NCI-H2107 treated with DMSO at 0.1 percent for 48 hours (cell line): ENCODE measurements at regions not wholly inside any gene's neighbourhood (a gene's known extent, or its start where the extent isn't known, plus 50 kb on each side); places are given as distances from the start of the nearest gene placed in this dataset.
A peak's percentile ranks its signal among the peaks of the same experiment; 100 is the strongest.
"Not testable (repeated sequence)": the region's sequence is repeated elsewhere in the genome, so short reads cannot be mapped to it uniquely, and the experiment has no call there.

Experiments
- DNase-seq: peaks from one replicate; lab custom pipeline; 2025; ENCODE audit not compliant: unreplicated experiment; lab: John Stamatoyannopoulos, UW

GRCh38 chr14:104230946-104231345, 92.6 kb downstream of the KIF26A start:
- no peak for DNase-seq

GRCh38 chr14:104232070-104232484, 93.7 kb downstream of the KIF26A start:
- no peak for DNase-seq

DNA sequence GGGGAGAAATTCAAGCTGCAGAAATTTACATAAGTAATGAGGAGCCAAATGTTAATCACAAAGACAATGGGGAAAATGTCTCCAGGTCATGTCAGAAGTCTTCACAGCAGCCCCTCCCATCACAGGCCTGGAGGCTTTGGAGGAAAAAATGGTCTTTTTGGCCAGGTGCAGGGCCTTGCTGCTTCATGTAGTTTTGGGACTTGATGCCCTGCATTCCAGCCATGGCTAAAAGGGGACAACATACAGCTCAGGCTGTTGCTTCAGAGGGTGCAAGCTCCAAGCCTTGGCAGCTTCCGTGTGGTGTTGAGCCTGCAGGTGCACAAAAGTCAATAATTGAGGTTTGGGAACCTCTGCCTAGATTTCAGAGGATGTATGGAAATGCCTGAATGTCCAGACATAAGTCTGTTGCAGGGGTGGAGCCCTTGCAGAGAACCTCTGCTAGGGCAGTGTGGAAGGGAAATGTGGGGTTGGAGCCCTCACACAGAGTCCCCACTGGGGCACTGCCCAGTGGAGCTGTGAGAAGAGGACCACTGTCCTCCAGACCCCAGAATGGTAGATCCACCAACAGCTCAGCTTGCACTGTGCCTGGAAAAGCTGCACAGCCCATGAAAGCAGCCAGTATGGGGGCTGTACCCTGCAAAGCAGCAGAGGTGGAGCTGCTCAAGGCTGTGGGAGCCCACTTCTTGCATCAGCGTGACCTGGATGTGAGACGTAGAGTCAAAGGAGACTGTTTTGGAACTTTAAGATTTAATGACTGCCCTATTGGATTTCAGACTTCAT, 95.8 kb downstream of the KIF26A start:
- not testable (repeated sequence) for DNase-seq

DNA sequence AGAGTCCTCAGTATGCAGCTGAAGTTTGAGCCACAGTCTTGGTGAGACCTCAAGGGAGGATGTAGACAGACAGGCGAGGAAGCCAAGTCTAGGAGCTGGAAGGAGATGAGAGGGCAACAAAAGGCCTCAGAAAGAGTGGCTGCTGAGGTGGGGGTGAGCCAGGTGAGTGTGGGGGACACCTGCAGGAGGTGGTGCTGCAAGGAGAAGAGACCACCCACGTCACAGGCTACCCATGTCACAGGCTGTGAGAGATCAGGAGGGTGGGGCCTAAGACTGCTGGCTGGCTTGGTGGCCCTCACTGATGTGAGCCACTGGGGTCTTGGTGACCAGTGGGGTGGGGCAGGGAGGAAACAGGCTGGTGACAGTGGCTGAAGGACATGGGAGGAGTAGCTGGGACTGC, 97.3 kb downstream of the KIF26A start:
- DNase-seq: no peak

DNA sequence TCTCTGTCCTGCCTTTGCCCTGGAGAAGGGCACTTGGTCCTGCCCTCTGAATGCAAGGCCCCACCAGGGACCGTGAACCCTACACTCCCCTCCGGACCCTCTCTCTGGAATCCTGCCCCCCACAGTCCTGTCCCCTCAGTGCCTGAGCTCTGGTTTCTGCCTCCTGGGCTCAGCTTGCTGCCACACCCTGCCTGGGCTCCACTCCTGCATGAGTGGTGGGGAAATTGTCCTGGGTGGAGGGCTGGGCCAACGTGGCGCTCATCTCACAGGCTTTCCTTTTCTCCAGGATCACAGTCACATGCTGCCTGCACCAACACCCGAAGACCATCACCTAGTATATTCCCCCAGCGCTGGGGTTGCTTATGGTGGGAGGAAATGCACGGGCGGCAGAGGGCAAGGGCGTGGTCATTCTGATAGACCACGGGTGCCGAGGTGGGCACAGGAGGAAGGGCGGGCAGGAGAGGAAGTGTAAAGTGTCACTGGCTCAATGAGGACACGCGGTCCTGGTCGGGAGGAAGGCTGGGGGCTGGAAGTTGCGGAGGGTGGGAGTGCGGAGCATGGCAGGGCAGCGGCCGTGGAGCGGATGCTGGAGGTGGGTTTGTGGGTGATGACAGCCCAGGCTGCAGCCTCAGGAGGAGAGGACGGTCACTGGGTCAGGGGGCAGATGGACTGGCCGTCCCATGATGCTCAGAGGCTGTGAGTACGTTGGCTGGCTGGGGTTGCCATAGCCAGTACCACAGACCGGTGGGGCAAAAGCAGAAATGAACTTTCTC, 99.5 kb downstream of the KIF26A start:
- DNase-seq: no peak

- no peak for DNase-seq
These were observed 100.2 kb downstream of the KIF26A start for GRCh38 chr14:104238424-104239184.

- DNase-seq: no peak
These were observed 100.9 kb downstream of the KIF26A start for GRCh38 chr14:104239185-104239775.

- DNase-seq: no peak
These were observed 101.5 kb downstream of the KIF26A start for GRCh38 chr14:104239861-104240301.

DNA sequence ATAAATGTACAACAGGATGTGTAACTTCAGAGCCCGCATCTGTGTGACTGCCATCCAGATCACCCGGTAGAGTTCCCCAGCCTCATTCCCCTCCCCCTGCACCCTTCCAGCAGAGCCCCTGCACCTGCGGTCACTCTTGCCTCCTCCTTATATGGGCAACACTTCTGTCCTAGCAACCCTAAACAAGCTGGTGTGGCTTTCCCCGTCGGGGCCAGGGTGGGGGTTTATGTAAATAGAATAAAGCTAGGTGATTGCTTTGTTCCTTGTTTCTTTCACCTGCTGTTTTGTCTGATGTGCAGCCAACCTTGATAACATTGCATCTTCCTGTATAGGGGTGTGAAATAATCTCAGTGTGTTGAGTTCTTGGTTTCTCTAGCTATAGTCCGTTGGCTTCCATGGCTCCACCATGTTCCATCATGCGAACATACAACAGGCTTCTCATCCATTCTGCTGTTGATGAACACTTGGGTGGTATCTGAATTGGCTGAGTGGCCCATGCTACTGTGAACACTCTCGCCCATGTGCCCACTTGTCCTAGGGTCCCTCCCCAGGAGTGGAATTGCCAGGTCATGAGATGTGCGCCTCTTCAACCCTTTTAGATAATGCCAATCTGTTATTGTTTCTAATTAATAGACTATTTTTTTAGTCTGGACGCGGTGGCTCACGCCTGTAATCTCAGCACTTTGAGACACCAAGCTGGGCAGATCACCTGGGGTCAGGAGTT, 102.2 kb downstream of the KIF26A start:
- peak; percentile 69 for DNase-seq

- DNase-seq: no peak
These were observed 104.8 kb downstream of the KIF26A start for GRCh38 chr14:104243200-104243599.

- no peak for DNase-seq
These were observed 106.0 kb downstream of the KIF26A start for GRCh38 chr14:104244221-104245011.

DNA sequence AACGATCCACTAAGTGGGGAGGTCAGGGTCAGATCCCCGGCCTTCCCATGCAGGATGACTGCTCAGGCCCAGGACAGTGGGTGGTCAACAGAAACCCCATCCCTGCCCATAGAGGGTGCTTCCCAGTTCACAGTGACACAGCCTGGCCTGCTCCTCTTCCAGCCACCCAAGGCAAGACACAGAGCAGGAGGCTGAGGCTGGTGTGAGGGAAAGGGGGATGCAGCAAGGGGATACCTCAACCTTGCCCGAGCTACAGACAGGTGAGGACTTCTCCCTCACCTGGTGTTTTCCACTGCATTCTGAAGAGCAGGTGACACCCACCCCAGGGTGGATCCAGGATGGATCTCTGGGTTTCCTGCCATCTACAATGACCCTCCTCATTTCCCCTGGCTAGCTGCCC, 106.7 kb downstream of the KIF26A start:
- DNase-seq: no peak

DNA sequence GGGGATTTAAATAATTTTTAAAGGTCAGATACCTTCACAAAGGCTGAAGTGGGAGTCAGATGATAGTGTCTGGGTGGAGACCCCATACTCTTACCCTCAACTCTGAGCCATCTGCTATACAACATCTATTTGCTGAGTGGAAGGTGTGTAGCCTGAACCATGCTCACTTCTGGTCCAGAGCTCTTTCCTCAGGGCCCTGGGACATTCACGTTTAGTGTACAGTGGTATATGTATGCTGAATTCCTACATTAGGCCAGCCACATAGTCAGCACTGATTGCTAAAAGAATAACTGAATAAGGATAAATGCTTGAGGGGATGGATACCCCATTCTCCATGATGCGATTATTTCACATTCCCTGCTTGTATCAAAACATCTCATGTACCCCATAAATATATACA, 107.3 kb downstream of the KIF26A start:
- DNase-seq: no peak

DNA sequence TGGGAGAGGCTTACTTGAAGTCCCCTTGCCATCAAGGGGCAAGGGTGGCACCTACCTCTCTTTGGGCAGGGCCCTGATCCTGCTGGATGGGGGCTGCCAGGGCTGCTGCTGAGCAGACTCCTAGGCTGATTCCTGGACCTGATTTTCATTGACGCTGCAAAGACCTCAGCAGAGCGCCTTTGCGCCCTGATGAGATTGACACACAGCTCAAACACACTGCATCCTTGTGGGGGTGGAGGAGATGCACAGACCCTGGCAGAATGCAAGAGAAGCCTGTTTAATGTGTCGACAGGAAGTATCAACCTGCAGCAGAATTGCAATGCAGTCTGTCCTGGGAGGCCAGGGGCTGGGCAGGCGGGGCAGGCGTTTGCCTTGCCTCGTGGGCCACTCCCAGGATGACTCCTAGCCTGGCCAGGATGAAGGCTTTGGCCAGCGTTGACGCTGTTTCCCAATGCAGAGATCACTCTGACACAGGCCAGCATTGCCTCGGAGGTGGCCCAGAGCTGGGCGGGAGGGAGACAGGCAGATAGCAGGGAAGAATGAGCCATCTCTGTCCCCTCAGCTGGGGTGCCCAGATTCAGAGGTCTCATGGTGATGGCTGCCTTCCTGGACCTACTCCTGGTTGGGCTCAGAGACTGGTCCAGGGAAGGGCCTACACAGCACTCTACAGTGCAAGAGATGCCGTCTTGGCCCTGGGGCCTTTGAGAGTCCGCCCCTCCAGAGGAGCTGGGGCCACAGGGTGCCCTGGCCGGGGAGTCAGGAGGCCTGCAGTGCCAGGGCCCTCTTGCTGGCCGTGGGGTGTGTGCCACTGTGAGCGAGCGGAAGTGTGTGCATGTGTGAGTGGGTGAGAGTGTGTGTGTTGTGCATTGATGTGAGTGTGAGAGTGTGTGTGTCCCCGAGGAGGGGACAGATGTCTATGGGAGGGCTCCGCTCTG, 108.3 kb downstream of the KIF26A start:
- DNase-seq: no peak

DNA sequence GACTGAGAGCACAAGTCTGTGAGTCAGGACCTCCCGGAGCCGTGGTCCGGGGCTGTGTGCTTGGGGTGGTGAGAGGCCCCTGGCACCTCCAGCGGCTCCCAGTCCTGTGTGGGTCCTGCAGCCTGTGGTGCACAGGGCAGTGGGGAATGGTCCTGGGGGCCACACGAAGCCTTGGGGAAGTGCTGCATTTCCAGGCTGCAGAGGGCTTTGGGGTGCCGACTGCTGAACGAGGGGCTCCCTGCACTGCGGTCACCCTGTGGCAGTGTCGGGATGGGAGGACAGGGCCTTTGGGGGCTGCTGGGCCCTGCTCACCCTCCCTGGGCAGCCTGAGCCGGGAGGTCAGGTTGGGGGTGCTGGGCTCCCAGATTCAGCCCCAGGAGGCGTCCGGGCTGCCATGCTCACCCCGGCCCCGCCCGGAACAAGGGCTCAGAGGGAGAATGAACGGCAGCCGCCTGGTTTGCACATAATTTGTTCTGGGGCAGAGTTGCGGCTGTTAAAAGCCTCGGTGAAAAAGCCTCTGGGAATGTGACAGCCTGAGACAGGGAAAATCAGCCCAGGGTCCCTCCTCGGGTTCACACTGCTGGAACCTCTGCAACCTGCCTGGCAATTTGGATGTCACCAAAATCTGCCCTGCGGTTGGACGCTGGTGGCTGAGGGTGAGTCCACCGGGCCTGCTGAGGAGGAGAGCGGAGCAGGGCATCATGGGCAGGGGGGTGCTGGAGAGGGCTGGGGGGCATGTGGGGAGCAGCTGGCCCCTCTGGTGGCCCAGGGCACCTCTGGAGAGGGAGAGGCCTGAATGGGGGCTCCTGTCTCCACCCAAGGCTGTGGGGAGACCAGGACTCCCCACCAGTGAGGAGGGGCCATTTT, 109.2 kb downstream of the KIF26A start:
- no peak for DNase-seq

GRCh38 chr14:104248203-104249055, 110.0 kb downstream of the KIF26A start:
- DNase-seq: no peak

GRCh38 chr14:104249089-104249488, 110.7 kb downstream of the KIF26A start:
- no peak for DNase-seq
